ENCODE measurements at regions not wholly inside any gene's neighbourhood (a gene's known extent, or its start where the extent isn't known, plus 50 kb on each side); places are given as distances from the start of the nearest gene placed in this dataset.

- DNase-seq (ENCODE audit: low read depth), result no peak
- H3K4me3 ChIP-seq (ENCODE audit: low read depth, low read length), result no peak overlapping the region
- TF ChIP-seq CTCF (IDR thresholded peaks at IDR 0.05; ENCODE audit: insufficient read depth, low read depth, low read length, missing control alignments), result no peak
Observed at GRCh38 chr2:40786636-40787035, 334.7 kb upstream of the SLC8A1 start.

- no peak for TF ChIP-seq CTCF (IDR thresholded peaks at IDR 0.05; ENCODE audit: insufficient read depth, low read depth, low read length, missing control alignments)
- H3K4me3 ChIP-seq (ENCODE audit: low read depth, low read length), result no peak overlapping the region
- DNase-seq (ENCODE audit: low read depth), result no peak
Observed at GRCh38 chr2:40797120-40797519, 345.2 kb upstream of the SLC8A1 start.

GRCh38 chr2:40803900-40804299, 352.0 kb upstream of the SLC8A1 start:
- TF ChIP-seq CTCF (IDR thresholded peaks at IDR 0.05; ENCODE audit: insufficient read depth, low read depth, low read length, missing control alignments), result no peak
- H3K4me3 ChIP-seq (ENCODE audit: low read depth, low read length), result no peak overlapping the region
- DNase-seq (ENCODE audit: low read depth), result no peak

- no peak for DNase-seq (ENCODE audit: low read depth)
- no peak for TF ChIP-seq CTCF (IDR thresholded peaks at IDR 0.05; ENCODE audit: insufficient read depth, low read depth, low read length, missing control alignments)
- no peak overlapping the region for H3K4me3 ChIP-seq (ENCODE audit: low read depth, low read length)
Observed at GRCh38 chr2:40809156-40809555, 357.3 kb upstream of the SLC8A1 start.

- TF ChIP-seq CTCF (IDR thresholded peaks at IDR 0.05; ENCODE audit: insufficient read depth, low read depth, low read length, missing control alignments), result no peak
- H3K4me3 ChIP-seq (ENCODE audit: low read depth, low read length), result no peak overlapping the region
- DNase-seq (ENCODE audit: low read depth), result no peak
Observed at GRCh38 chr2:40814616-40815015, 362.7 kb upstream of the SLC8A1 start.

GRCh38 chr2:40820319-40820718, 368.4 kb upstream of the SLC8A1 start:
- no peak for TF ChIP-seq CTCF (IDR thresholded peaks at IDR 0.05; ENCODE audit: insufficient read depth, low read depth, low read length, missing control alignments)
- DNase-seq (ENCODE audit: low read depth), result no peak
- no peak overlapping the region for H3K4me3 ChIP-seq (ENCODE audit: low read depth, low read length)

- no peak for TF ChIP-seq CTCF (IDR thresholded peaks at IDR 0.05; ENCODE audit: insufficient read depth, low read depth, low read length, missing control alignments)
- no peak for DNase-seq (ENCODE audit: low read depth)
- H3K4me3 ChIP-seq (ENCODE audit: low read depth, low read length), result no peak overlapping the region
Observed at GRCh38 chr2:40823478-40823877, 371.6 kb upstream of the SLC8A1 start.

Measured in GM12865 (cell line).